Rectal smooth muscle tissue (tissue), 1 donor: ENCODE measurements at regions not wholly inside any gene's neighbourhood (a gene's known extent, or its start where the extent isn't known, plus 50 kb on each side); places are given as distances from the start of the nearest gene placed in this dataset.

Experiments
- H3K27ac ChIP-seq: one replicate; pipeline ENCODE4 v1.7.0; 2013; ENCODE audit warnings: low read depth, low read length, inconsistent platforms
- H3K27me3 ChIP-seq: one replicate; pipeline ENCODE4 v1.7.0; 2013; ENCODE audit warnings: low read length; ENCODE audit not compliant: control insufficient read depth, insufficient read depth
- H3K36me3 ChIP-seq: one replicate; pipeline ENCODE4 v1.7.0; 2013; ENCODE audit warnings: low read length; ENCODE audit not compliant: control insufficient read depth, insufficient read depth
- H3K4me1 ChIP-seq: one replicate; pipeline ENCODE4 v1.7.0; 2013; ENCODE audit warnings: low read length; ENCODE audit not compliant: control insufficient read depth, insufficient read depth
- H3K4me3 ChIP-seq: one replicate; pipeline ENCODE4 v1.7.0; 2013; ENCODE audit warnings: low read length
- H3K9ac ChIP-seq: one replicate; pipeline ENCODE4 v1.7.0; 2013; ENCODE audit warnings: low read length

- Histone ChIP-seq H3K4me1 (peaks cover 8% of the 10 kb centered on the region), H3K4me3 (no peak overlapping the region), H3K27me3 (no peaks in the 10 kb centered on the region), H3K27ac (peak overlapping the region; percentile 33), H3K36me3 (no peaks in the 10 kb centered on the region), H3K9ac (no peak overlapping the region)
Observed at GRCh38 chr3:11089931-11090330, 64.4 kb upstream of the HRH1 start.

GRCh38 chr3:11090551-11090950, 63.7 kb upstream of the HRH1 start:
- H3K36me3 ChIP-seq = no peaks in the 10 kb centered on the region
- peaks cover 8% of the 10 kb centered on the region for H3K4me1 ChIP-seq
- H3K27me3 ChIP-seq = no peaks in the 10 kb centered on the region
- H3K9ac ChIP-seq = no peak overlapping the region
- peak overlapping the region; percentile 33 for H3K27ac ChIP-seq
- no peak overlapping the region for H3K4me3 ChIP-seq

- H3K27ac ChIP-seq = peak overlapping the region; percentile 62
- no peak overlapping the region for H3K4me3 ChIP-seq
- H3K36me3 ChIP-seq = no peaks in the 10 kb centered on the region
Observed at GRCh38 chr3:11091088-11091590, 63.2 kb upstream of the HRH1 start.

GRCh38 chr3:11091791-11092190, 62.5 kb upstream of the HRH1 start:
- Histone ChIP-seq H3K27ac (peak overlapping the region; percentile 62), H3K36me3 (no peaks in the 10 kb centered on the region), H3K4me1 (peaks cover 16% of the 10 kb centered on the region), H3K9ac (no peak overlapping the region), H3K27me3 (no peaks in the 10 kb centered on the region), H3K4me3 (no peak overlapping the region)

More at GRCh38 chr3:11091088-11091590, 63.2 kb upstream of the HRH1 start:
- Histone ChIP-seq H3K4me1 (peaks cover 13% of the 10 kb centered on the region), H3K27me3 (no peaks in the 10 kb centered on the region), H3K9ac (no peak overlapping the region)

GRCh38 chr3:11093823-11094340, 60.4 kb upstream of the HRH1 start:
- no peak overlapping the region for H3K4me3 ChIP-seq
- H3K4me1 ChIP-seq = peaks cover 22% of the 10 kb centered on the region
- H3K9ac ChIP-seq = no peak overlapping the region
- no peak overlapping the region for H3K27ac ChIP-seq
- no peaks in the 10 kb centered on the region for H3K27me3 ChIP-seq
- no peaks in the 10 kb centered on the region for H3K36me3 ChIP-seq

GRCh38 chr3:11095932-11096265, 58.4 kb upstream of the HRH1 start:
- peak overlapping the region; percentile 53 for H3K4me3 ChIP-seq
- no peak overlapping the region for H3K9ac ChIP-seq
- no peaks in the 10 kb centered on the region for H3K27me3 ChIP-seq
- H3K36me3 ChIP-seq = no peaks in the 10 kb centered on the region
- H3K4me1 ChIP-seq = peaks cover 21% of the 10 kb centered on the region
- H3K27ac ChIP-seq = peak overlapping the region; percentile 84

- Histone ChIP-seq H3K36me3 (no peaks in the 10 kb centered on the region), H3K4me1 (peaks cover 15% of the 10 kb centered on the region), H3K27ac (peak overlapping the region; percentile 84), H3K4me3 (peak overlapping the region; percentile 53), H3K9ac (no peak overlapping the region), H3K27me3 (no peaks in the 10 kb centered on the region)
Observed at GRCh38 chr3:11096266-11097139, 57.8 kb upstream of the HRH1 start.

GRCh38 chr3:11099306-11099705, 55.0 kb upstream of the HRH1 start:
- no peak overlapping the region for H3K27ac ChIP-seq
- no peaks in the 10 kb centered on the region for H3K27me3 ChIP-seq
- H3K36me3 ChIP-seq = no peaks in the 10 kb centered on the region
- H3K4me3 ChIP-seq = no peak overlapping the region
- H3K9ac ChIP-seq = no peak overlapping the region
- H3K4me1 ChIP-seq = peaks cover 13% of the 10 kb centered on the region
